ENCODE measurements at regions not wholly inside any gene's neighbourhood (a gene's known extent, or its start where the extent isn't known, plus 50 kb on each side); places are given as distances from the start of the nearest gene placed in this dataset.
A peak's percentile ranks its signal among the peaks of the same experiment; 100 is the strongest.
"Not testable (repeated sequence)": the region's sequence is repeated elsewhere in the genome, so short reads cannot be mapped to it uniquely, and the experiment has no call there.

DNA sequence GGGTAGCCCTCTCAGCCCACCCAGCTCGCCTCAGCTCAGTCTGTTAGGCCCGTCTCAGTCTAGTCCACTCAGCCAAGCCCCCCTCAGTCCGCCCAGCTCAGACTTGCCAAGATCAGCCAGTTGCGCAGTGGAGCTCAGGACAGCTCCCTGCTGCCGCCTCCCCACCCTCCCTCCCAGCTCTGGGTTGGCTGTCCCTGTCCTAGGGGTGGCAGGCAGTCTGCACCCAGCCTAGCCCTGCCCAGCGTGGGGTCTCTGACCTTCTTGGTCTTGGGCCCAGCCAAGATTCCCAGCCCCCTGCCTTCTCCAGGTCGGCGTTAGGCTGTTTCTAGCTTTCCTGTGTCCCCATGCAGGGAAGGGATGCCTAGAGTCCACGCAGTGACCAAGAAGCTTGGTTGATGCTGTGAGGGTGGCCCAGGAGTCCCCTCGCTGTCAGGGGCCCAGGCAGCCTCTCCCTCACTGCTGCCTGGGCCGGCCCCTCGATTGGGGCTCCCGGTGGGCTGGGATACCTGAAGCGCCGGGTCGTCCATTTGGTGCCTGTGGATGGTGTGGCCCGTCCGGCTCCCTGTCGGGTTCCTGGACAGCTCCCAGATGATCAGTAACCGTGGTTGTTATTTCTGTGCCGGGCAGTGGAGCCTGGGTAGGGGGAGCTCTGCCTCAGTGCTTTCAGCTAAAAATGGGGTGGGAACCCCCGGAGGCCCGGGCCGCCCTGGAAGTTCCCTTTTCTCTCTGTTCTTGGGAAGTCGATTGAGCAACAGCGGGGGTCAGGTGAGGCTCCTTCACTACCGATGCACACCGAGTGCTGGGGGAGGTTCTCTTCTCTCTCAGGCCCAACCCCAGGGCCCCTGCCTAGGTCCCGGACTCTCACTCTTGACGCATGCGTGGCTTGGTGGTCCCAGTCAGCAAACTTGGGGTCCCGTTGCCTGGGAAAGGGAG is 78.4 kb downstream of the TMEM121 start:
- H3K4me1 Mint-ChIP-seq (ENCODE audit: low read depth); H3K9me3 Mint-ChIP-seq; DNase-seq (ENCODE audit: low spot score); H3K36me3 Mint-ChIP-seq (ENCODE audit: low read depth); H3K4me3 Mint-ChIP-seq (ENCODE audit: low read depth); H3K27ac Mint-ChIP-seq; intact Hi-C loops (cut with micrococcal nuclease); H3K27me3 Mint-ChIP-seq (ENCODE audit: low read depth): not testable (repeated sequence)

DNA sequence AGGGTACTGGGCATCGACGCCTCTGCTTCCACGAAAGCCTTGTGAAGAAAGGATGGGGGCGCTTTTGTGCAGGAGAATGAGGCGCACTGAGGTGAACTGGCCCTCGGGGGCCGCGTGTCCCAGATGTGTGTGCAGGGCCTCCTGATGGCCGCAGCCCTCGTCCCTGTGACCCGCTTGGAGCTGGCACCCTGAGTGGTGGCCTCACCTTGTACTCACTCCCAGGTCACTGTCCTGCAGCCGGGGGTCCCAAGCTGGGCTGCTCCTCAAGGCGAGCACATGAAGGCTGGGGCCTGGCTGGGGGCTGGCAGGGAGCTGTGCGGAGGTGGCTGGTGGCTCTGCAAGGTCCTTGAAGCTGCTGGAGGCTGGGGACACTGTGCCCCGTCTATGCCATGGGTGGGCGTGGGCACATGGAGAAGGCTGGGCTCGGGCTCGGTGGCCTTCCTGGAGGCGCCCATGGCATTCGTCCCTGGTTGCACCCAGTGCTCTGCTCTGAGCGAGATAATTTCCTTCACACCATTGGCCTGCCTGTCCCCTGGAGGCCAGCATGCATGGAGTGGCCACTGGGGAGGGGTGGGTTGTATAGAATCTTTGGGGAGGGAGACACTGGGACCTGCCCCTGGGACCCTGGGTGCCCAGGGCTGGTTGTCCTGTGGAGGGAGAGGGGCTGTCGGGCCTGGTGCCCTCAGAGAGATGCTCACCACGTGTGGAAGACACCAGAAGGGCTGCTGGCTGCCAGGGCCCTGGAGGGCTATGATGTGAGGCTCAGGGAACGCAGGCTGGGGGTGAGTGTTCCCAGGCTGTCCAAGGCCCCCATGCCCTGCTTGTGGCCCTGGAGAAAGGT is 79.3 kb downstream of the TMEM121 start:
- no peak overlapping the region for H3K4me3 Mint-ChIP-seq (ENCODE audit: low read depth)
- no peak for DNase-seq (ENCODE audit: low spot score)
- H3K4me1 Mint-ChIP-seq (ENCODE audit: low read depth), result peaks cover 3% of the 10 kb centered on the region
- intact Hi-C loops (cut with micrococcal nuclease), result no loop called here
- peak overlapping the region; percentile 12 for H3K27ac Mint-ChIP-seq
- no peaks in the 10 kb centered on the region for H3K36me3 Mint-ChIP-seq (ENCODE audit: low read depth)
- H3K27me3 Mint-ChIP-seq (ENCODE audit: low read depth), result no peaks in the 10 kb centered on the region
- H3K9me3 Mint-ChIP-seq, result no peaks in the 10 kb centered on the region

DNA sequence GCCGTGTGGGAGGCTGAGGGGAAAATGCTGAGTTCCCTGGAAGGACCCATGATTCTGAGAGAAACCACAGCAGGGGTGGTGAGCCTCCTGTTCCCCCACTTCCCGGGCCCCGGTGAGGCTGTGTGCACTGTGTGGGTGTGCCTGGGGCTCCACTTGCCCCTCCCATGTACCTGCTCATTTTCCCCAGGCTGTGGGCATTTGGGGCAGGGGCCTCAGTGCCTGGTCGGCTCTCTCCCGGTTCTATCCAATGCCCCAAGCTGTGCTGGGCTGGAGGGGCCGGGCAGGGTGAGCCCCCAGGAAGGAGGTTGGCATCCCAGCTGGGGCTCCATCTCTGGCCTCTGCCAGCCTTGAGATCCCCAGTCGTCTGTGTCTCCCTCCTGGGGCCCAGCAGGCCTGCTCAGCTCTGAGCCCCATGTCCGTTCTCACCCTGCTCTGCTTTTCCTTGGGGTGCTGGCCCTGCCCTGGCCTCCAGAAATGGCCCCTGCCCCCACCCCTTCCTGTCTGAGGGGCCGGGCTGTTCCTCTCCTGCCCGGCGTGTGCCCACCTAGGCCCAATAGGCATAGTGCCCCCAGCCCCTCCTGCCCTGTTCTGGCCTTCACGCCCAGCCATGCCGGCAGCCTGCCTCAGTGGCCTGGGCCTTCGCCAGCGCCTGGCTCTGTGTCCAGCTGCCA is 80.1 kb downstream of the TMEM121 start:
- H3K4me3 Mint-ChIP-seq (ENCODE audit: low read depth); intact Hi-C loops (cut with micrococcal nuclease); H3K27me3 Mint-ChIP-seq (ENCODE audit: low read depth); H3K36me3 Mint-ChIP-seq (ENCODE audit: low read depth); H3K4me1 Mint-ChIP-seq (ENCODE audit: low read depth); H3K9me3 Mint-ChIP-seq; DNase-seq (ENCODE audit: low spot score): not testable (repeated sequence)
- H3K27ac Mint-ChIP-seq, result peak overlapping the region; percentile 12

- H3K4me3 Mint-ChIP-seq (ENCODE audit: low read depth); DNase-seq (ENCODE audit: low spot score); H3K36me3 Mint-ChIP-seq (ENCODE audit: low read depth); H3K27ac Mint-ChIP-seq; H3K27me3 Mint-ChIP-seq (ENCODE audit: low read depth); H3K4me1 Mint-ChIP-seq (ENCODE audit: low read depth); H3K9me3 Mint-ChIP-seq; intact Hi-C loops (cut with micrococcal nuclease): not testable (repeated sequence)
Measured at GRCh38 chr14:105607025-105607424, 80.6 kb downstream of the TMEM121 start.

- H3K27ac Mint-ChIP-seq; H3K4me1 Mint-ChIP-seq (ENCODE audit: low read depth); DNase-seq (ENCODE audit: low spot score); H3K36me3 Mint-ChIP-seq (ENCODE audit: low read depth); H3K27me3 Mint-ChIP-seq (ENCODE audit: low read depth); H3K9me3 Mint-ChIP-seq; intact Hi-C loops (cut with micrococcal nuclease); H3K4me3 Mint-ChIP-seq (ENCODE audit: low read depth): not testable (repeated sequence)
Measured at GRCh38 chr14:105614987-105615386, 88.6 kb downstream of the TMEM121 start.

DNA sequence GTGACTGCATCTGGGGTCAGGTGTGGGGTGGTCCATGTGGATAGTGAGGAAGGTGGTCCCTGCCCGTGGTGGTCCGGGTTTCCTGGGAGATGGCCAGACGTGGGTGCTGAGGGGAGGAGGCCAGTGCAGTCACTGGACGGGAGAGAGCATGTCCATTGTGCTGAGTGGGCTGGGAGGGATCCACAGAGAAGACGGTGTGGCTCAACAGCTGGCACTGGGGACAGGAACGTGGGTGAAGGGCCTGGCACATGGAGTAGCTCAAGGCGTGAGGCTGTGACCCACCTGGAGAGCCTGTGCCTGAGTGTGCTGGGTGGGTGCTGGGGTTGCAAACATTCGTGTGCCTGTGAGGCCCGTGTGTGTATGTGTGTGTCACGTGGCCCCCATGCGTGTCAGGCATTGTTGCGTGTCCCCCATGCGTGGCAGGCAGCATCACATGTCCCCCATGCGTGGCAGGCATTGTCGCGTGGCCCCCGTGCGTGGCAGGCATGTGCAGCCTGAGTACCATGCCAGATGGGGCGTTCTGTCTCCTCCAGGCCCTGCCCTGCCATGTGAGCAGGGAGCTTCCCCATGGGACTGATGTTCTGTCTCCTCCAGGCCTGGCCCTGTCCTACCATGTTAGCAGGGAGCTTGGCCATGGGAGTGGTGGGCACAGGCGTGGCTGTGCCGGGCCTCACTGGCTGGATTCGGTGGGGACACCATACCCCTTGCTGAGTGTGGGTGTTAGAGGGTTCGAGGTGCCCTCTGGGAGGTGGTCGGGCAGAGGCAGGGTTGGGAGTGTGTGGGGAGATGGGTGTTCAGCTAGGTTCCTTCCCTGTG is 89.8 kb downstream of the TMEM121 start:
- H3K27me3 Mint-ChIP-seq (ENCODE audit: low read depth); H3K36me3 Mint-ChIP-seq (ENCODE audit: low read depth); H3K4me3 Mint-ChIP-seq (ENCODE audit: low read depth); H3K27ac Mint-ChIP-seq; intact Hi-C loops (cut with micrococcal nuclease); H3K9me3 Mint-ChIP-seq; H3K4me1 Mint-ChIP-seq (ENCODE audit: low read depth); DNase-seq (ENCODE audit: low spot score): not testable (repeated sequence)

DNA sequence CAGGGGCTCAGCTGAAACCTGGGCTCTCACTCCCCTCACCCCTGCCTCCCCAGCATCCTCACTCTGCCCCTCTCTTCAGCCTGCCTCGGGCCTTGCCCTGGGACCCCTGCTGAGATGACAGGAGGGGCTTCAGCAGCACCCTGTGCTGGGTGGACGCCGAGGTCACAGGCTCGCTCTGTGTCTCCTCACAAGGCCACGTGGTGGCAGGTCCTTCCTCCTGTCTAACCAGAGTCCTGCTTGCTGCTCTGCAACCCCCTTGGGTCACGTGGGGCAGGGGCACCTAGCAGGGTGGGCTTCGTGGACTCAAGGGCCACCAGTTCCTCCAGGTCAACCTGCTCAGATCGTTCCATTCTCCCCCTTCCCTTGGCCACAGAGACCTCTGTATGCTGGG is 90.4 kb downstream of the TMEM121 start:
- Mint-ChIP-seq H3K27me3 (ENCODE audit: low read depth) (peaks cover 4% of the 10 kb centered on the region), H3K9me3 (no peaks in the 10 kb centered on the region), H3K36me3 (ENCODE audit: low read depth) (no peaks in the 10 kb centered on the region), H3K27ac (no peak overlapping the region), H3K4me1 (ENCODE audit: low read depth) (no peaks in the 10 kb centered on the region), H3K4me3 (ENCODE audit: low read depth) (no peak overlapping the region)
- DNase-seq (ENCODE audit: low spot score), result no peak
- intact Hi-C loops (cut with micrococcal nuclease), result no loop called here

- Mint-ChIP-seq H3K4me1 (ENCODE audit: low read depth) (no peaks in the 10 kb centered on the region), H3K9me3 (no peaks in the 10 kb centered on the region), H3K4me3 (ENCODE audit: low read depth) (no peak overlapping the region), H3K27me3 (ENCODE audit: low read depth) (peaks cover 4% of the 10 kb centered on the region), H3K36me3 (ENCODE audit: low read depth) (no peaks in the 10 kb centered on the region), H3K27ac (peak overlapping the region; percentile 0)
- DNase-seq (ENCODE audit: low spot score), result no peak
- intact Hi-C loops (cut with micrococcal nuclease), result no loop called here
Measured at GRCh38 chr14:105617201-105617777, 90.9 kb downstream of the TMEM121 start.

DNA sequence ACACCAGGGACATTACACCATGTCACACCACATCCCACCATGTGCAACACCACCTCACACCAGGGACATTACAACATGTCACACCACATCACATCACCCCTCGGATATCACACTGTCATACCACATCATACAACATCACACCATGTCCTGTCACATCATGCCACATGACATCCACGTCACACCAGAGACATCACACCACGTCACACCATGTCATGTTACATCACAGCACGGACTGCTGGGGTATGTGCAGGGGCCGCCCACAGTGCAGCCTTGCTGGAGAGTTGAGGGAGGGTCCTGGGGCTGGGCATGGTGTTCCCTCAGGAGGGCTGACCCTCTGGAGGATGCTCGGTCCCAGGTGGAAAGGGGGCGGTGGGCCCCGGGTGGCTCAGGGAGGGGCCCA is 91.4 kb downstream of the TMEM121 start:
- intact Hi-C loops (cut with micrococcal nuclease); H3K27ac Mint-ChIP-seq; H3K9me3 Mint-ChIP-seq; H3K4me1 Mint-ChIP-seq (ENCODE audit: low read depth); H3K36me3 Mint-ChIP-seq (ENCODE audit: low read depth); H3K4me3 Mint-ChIP-seq (ENCODE audit: low read depth); DNase-seq (ENCODE audit: low spot score); H3K27me3 Mint-ChIP-seq (ENCODE audit: low read depth): not testable (repeated sequence)

- intact Hi-C loops (cut with micrococcal nuclease); H3K4me1 Mint-ChIP-seq (ENCODE audit: low read depth); DNase-seq (ENCODE audit: low spot score); H3K4me3 Mint-ChIP-seq (ENCODE audit: low read depth); H3K36me3 Mint-ChIP-seq (ENCODE audit: low read depth); H3K27ac Mint-ChIP-seq; H3K27me3 Mint-ChIP-seq (ENCODE audit: low read depth); H3K9me3 Mint-ChIP-seq: not testable (repeated sequence)
Measured at GRCh38 chr14:105619324-105619723, 92.9 kb downstream of the TMEM121 start.

DNA sequence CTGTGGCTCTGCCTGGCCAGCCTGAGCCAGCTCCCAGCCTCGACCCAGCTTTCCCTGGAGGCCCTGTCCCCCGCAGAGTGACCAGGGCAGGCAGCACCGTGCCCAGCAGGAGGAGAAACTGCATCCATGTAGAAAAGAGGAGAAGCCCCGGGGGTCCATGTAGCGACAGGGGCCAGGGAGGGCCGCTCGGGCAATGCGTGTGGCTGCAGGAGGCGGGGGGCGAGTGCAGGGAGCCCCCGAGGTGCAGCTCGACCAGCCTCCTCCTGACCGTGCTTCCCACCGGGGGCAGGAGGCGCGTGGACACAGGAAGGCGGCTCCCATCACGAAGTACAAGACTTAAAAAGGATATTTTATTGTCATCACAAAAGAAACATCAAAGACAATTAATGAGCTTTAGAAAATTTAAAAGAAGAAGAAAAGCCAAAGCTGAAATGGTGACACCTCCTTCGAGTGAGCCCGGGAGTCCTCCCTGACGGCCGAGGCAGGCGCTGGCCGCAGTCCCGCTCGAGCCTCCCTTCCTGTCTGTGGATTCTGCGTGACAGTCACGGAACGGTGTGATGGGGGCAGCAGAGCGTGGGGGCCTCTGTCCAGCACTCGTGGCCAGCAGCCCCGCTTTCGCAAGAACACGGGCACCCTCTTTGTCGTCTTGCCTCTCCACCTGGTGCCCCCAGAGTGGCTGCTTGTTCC is 93.9 kb downstream of the TMEM121 start:
- H3K27me3 Mint-ChIP-seq (ENCODE audit: low read depth); H3K36me3 Mint-ChIP-seq (ENCODE audit: low read depth); H3K27ac Mint-ChIP-seq; H3K4me3 Mint-ChIP-seq (ENCODE audit: low read depth); H3K4me1 Mint-ChIP-seq (ENCODE audit: low read depth); DNase-seq (ENCODE audit: low spot score); H3K9me3 Mint-ChIP-seq; intact Hi-C loops (cut with micrococcal nuclease): not testable (repeated sequence)

All from activated T-helper 2 cell treated with anti-CD3 and anti-CD28 coated beads, Interferon-gamma antibody, Interleukin-2, Interleukin-4, amounts not matched to agents 10 μg/mL and 5 μg/mL and 100 μg/mL, durations not matched to agents 14 hours and 24 hours and 36 hours (primary cell).